22Rv1 (cell line): ENCODE measurements at regions not wholly inside any gene's neighbourhood (a gene's known extent, or its start where the extent isn't known, plus 50 kb on each side); places are given as distances from the start of the nearest gene placed in this dataset.

Experiments
- CTCF ChIP-seq: fragments of 450-650 bp; IDR thresholded peaks from 2 replicates; pipeline ENCODE4 v1.5.1; 2017; ENCODE audit warnings: mild to moderate bottlenecking
- ZFX ChIP-seq: fragments of 450-650 bp; IDR thresholded peaks from 2 replicates; pipeline ENCODE4 v1.6.1; 2017; ENCODE audit warnings: antibody characterized with exemption, borderline replicate concordance

- TF ChIP-seq CTCF (no peak), ZFX (no peak)
Measured at GRCh38 chr3:194038960-194039359, 97.0 kb upstream of the HES1 start.
